Keratinocyte (primary cell): ENCODE measurements at regions not wholly inside any gene's neighbourhood (a gene's known extent, or its start where the extent isn't known, plus 50 kb on each side); places are given as distances from the start of the nearest gene placed in this dataset.

ENCODE experiments used
- EZH2 ChIP-seq: IDR thresholded peaks from one replicate; pipeline ENCODE4 v1.6.1; 2012; ENCODE audit warnings: inconsistent platforms, mild to moderate bottlenecking, low read length, moderate library complexity
- TF ChIP-seq, protein P1 (sequence below), 3 experiments: IDR thresholded peaks in 1 of 3; conservative IDR thresholded peaks in 1 of 3; optimal IDR thresholded peaks in 1 of 3; 2 replicates in 2 of 3; 3 replicates in 1 of 3; pipeline versions ENCODE3 to v1.5.1; 2011; ENCODE audit warnings: low read length in 3 of 3, mild to moderate bottlenecking in 3 of 3, moderate library complexity in 2 of 3, control low read depth in 1 of 3, inconsistent platforms in 1 of 3; ENCODE audit not compliant: insufficient read depth in 2 of 3; ENCODE audit errors: extremely low read depth in 1 of 3

DNA sequence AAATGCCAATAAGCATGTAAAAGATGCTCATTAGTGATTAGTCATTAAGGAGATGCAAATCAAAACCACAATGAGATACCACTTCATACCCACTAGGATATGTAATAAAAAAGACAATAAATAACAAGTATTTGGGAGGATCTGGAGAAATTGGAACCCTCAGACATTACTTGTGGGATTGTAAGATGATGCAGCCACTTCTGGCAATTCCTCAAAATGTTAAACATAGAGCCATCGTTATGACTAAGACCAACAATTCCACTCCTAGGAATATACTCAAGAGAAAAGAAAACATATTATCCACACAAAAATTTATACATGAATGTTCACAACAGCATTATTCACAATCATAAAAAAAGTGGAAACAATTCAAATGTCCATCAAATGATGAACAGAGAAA, 336.2 kb upstream of the PMFBP1 start:
- TF ChIP-seq, protein P1, sequence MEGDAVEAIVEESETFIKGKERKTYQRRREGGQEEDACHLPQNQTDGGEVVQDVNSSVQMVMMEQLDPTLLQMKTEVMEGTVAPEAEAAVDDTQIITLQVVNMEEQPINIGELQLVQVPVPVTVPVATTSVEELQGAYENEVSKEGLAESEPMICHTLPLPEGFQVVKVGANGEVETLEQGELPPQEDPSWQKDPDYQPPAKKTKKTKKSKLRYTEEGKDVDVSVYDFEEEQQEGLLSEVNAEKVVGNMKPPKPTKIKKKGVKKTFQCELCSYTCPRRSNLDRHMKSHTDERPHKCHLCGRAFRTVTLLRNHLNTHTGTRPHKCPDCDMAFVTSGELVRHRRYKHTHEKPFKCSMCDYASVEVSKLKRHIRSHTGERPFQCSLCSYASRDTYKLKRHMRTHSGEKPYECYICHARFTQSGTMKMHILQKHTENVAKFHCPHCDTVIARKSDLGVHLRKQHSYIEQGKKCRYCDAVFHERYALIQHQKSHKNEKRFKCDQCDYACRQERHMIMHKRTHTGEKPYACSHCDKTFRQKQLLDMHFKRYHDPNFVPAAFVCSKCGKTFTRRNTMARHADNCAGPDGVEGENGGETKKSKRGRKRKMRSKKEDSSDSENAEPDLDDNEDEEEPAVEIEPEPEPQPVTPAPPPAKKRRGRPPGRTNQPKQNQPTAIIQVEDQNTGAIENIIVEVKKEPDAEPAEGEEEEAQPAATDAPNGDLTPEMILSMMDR (optimal IDR thresholded peaks at IDR 0.05 in 1 of 3, IDR thresholded peaks at IDR 0.05 in 1 of 3, conservative IDR thresholded peaks at IDR 0.05 in 1 of 3; ENCODE audit: extremely low read depth in 1 of 3, insufficient read depth in 2 of 3, low read length in 3 of 3) = no peak
- no peak for TF ChIP-seq EZH2
